ENCODE measurements at regions not wholly inside any gene's neighbourhood (a gene's known extent, or its start where the extent isn't known, plus 50 kb on each side); places are given as distances from the start of the nearest gene placed in this dataset.

DNA sequence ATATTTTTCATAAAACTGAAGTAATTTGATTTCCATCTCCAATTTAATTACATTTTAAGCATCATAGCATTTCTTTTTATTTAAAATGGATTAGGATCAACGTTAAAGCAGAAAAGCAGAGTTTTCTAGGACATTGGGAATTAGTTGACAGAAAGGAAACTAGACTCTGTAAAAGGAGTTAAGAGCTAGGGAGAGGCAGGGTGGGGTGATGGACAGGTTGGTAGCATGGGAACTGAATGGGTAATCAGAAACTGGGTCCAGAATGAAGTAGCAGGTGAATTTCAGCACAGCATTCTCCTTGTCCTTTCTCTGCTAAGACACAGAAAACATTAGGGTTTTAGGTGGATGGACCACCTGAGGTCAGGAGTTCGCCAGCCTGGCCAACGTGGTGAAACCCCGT lies 97.6 kb downstream of the ANAPC4 start:
- TF ChIP-seq, protein P1, sequence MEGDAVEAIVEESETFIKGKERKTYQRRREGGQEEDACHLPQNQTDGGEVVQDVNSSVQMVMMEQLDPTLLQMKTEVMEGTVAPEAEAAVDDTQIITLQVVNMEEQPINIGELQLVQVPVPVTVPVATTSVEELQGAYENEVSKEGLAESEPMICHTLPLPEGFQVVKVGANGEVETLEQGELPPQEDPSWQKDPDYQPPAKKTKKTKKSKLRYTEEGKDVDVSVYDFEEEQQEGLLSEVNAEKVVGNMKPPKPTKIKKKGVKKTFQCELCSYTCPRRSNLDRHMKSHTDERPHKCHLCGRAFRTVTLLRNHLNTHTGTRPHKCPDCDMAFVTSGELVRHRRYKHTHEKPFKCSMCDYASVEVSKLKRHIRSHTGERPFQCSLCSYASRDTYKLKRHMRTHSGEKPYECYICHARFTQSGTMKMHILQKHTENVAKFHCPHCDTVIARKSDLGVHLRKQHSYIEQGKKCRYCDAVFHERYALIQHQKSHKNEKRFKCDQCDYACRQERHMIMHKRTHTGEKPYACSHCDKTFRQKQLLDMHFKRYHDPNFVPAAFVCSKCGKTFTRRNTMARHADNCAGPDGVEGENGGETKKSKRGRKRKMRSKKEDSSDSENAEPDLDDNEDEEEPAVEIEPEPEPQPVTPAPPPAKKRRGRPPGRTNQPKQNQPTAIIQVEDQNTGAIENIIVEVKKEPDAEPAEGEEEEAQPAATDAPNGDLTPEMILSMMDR (IDR thresholded peaks at IDR 0.05): no peak
- H3K36me3 ChIP-seq: no peaks in the 10 kb centered on the region

DNA sequence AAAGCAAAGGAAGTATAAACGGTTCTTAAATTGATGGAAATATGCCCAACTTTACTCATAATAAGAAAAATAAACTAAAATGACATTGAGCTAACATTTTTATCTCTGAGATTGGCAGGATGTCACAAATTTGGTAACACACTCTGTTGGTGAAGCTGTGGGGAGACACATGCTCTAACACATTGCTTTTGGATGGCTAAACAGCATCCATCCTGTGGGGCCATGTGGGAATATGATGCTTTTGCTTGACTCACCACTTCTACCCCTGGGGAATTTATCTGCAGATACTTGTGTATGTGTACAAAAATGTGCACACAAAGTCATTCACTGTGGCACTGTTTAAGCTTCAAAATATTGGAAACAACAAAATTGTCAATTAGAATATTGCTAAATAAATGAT lies 100.2 kb downstream of the ANAPC4 start:
- intact Hi-C loops (cut with DNase I): no loop called here
- Histone ChIP-seq H3K4me3 (no peak overlapping the region), H3K4me1 (no peaks in the 10 kb centered on the region), H3K27me3 (no peaks in the 10 kb centered on the region), H3K27ac (no peak overlapping the region), H3K9me3 (no peaks in the 10 kb centered on the region), H3K36me3 (no peaks in the 10 kb centered on the region), H3K9ac (ENCODE audit: low read depth in 2 of 2, low read length in 2 of 2) (no peak overlapping the region)
- TF ChIP-seq, protein P1 (IDR thresholded peaks at IDR 0.05): no peak
- no peak for DNase-seq

More for the DNA sequence above, 97.6 kb downstream of the ANAPC4 start:
- DNase-seq: no peak
- Histone ChIP-seq H3K9me3 (no peaks in the 10 kb centered on the region), H3K4me1 (no peaks in the 10 kb centered on the region), H3K9ac (ENCODE audit: low read depth in 2 of 2, low read length in 2 of 2) (no peak overlapping the region), H3K27me3 (no peaks in the 10 kb centered on the region), H3K27ac (no peak overlapping the region), H3K4me3 (no peak overlapping the region)
- intact Hi-C loops (cut with DNase I): no loop called here

DNA sequence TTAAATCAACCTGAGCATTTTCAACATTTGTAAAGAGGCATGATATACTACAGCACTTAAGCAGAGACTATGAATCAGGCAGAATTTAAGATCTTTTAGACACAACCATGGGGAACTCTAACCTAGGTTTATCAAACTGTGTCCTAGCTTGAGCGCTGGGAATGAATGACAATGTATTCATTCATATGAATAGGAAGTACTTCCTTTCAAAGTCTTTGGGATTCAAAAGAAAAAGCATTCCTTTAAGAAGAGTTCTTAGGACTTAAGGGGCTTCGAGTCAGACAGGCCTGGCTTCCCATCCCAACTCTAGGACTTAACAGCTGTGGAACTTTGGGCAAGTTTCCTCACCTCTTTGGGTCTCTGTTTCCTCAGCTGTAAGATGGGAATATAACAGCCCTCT lies 104.6 kb downstream of the ANAPC4 start:
- TF ChIP-seq, protein P1 (IDR thresholded peaks at IDR 0.05): no peak
- H3K4me3 ChIP-seq: no peak overlapping the region
- no peaks in the 10 kb centered on the region for H3K27me3 ChIP-seq
- no peak for DNase-seq
- no peak overlapping the region for H3K27ac ChIP-seq
- no peaks in the 10 kb centered on the region for H3K36me3 ChIP-seq
- H3K9me3 ChIP-seq: no peaks in the 10 kb centered on the region
- no peak overlapping the region for H3K9ac ChIP-seq (ENCODE audit: low read depth in 2 of 2, low read length in 2 of 2)
- no peaks in the 10 kb centered on the region for H3K4me1 ChIP-seq
- intact Hi-C loops (cut with DNase I): no loop called here

DNA sequence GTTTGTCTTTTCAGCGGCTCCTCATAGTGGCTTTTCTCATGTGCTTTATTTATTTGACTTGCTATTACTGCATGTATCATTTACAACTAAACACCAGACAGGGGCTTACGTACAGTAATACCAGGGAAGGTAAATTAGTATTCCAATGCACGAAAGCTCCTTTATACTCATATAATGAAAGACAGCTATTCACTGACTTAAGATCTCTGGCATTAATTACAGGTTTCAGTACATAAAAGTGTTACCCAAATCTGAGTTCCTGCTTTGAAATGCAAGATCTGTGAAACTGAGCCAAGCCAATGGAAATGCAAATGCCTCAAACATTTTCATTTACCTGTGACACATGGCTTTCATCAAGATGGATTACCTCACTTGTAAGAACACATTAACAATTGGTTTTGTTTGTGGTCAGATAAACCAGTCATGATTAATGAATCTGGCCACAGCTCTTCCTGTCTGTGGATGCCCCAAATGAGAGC lies 107.2 kb downstream of the ANAPC4 start:
- Histone ChIP-seq H3K4me3 (no peak overlapping the region), H3K9me3 (no peaks in the 10 kb centered on the region), H3K27ac (no peak overlapping the region), H3K27me3 (no peaks in the 10 kb centered on the region), H3K9ac (ENCODE audit: low read depth in 2 of 2, low read length in 2 of 2) (no peak overlapping the region), H3K4me1 (no peaks in the 10 kb centered on the region), H3K36me3 (no peaks in the 10 kb centered on the region)
- intact Hi-C loops (cut with DNase I): no loop called here
- no peak for DNase-seq
- TF ChIP-seq, protein P1 (IDR thresholded peaks at IDR 0.05): no peak

DNA sequence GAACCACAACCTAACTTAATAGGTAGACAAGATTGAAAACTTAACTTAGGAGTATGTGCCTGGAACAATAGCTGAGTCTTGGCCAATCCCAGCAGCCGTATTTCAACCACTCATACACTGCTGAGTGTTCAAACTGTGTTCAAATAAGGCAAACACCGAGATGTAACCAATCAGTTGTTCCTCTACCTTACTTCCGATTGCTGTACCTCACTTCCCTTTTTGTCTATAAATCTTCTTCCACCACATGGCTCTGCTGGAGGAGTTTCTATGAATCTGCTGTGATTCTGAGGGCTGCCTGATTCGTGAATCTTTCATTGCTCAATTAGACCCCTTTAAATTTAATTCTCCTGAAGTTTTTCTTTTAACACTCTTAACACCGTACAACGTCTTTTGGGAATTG lies 108.0 kb downstream of the ANAPC4 start:
- DNase-seq: no peak
- TF ChIP-seq, protein P1 (IDR thresholded peaks at IDR 0.05): no peak
- Histone ChIP-seq H3K27me3 (no peaks in the 10 kb centered on the region), H3K9ac (ENCODE audit: low read depth in 2 of 2, low read length in 2 of 2) (no peak overlapping the region), H3K9me3 (no peaks in the 10 kb centered on the region), H3K4me1 (no peaks in the 10 kb centered on the region), H3K4me3 (no peak overlapping the region), H3K27ac (no peak overlapping the region), H3K36me3 (no peaks in the 10 kb centered on the region)
- intact Hi-C loops (cut with DNase I): no loop called here

DNA sequence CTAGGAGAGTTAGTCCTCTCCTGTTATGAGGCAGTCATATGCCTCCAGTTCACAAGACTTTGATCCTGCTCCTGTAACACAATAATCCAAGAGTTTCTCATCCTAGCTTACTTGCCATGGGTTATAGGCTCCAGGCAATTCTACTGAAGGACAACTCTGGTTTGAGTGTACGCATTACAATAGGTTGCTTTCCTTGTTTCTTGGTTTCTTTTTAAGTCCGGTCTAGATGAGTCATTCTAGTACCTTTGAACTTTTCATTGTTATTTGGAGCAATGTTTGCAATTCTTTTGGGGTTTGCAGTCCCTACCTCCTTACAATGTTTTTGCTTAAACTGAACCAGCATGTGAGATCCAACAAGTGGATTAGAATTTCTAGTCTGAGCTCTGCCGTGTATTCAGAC lies 109.1 kb downstream of the ANAPC4 start:
- Histone ChIP-seq H3K4me3 (no peak overlapping the region), H3K27me3 (no peaks in the 10 kb centered on the region), H3K9ac (ENCODE audit: low read depth in 2 of 2, low read length in 2 of 2) (no peak overlapping the region), H3K36me3 (no peaks in the 10 kb centered on the region), H3K4me1 (no peaks in the 10 kb centered on the region), H3K27ac (no peak overlapping the region), H3K9me3 (no peaks in the 10 kb centered on the region)
- TF ChIP-seq, protein P1 (IDR thresholded peaks at IDR 0.05): no peak
- DNase-seq: no peak
- intact Hi-C loops (cut with DNase I): no loop called here
